ENCODE measurements at regions not wholly inside any gene's neighbourhood (a gene's known extent, or its start where the extent isn't known, plus 50 kb on each side); places are given as distances from the start of the nearest gene placed in this dataset.

DNA sequence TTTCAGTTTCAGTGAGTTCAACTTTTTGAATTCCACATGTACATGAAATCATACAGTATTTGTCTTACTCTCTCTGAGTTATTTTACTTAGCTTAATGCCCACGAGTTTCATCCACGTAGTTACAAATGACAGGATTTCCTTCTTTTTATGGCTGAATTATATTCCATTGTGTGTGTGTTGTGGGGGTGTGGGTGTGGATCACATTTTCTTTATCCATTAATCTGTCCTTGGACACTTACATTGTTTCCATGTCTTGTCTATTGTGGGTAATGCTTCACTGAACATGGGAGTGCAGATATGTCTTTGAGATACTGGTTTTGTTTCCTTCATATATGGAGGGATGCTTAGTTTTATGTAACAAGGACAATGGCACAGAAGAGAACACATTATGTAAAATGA lies 63.5 kb upstream of the TMTC1 start:
- TF ChIP-seq EP300 (IDR thresholded peaks at IDR 0.05) (no peak), POLR2A (IDR thresholded peaks at IDR 0.05) (no peak)

Data from ovary (tissue), 1 donor.